Endothelial cell of umbilical vein (primary cell): ENCODE measurements at regions not wholly inside any gene's neighbourhood (a gene's known extent, or its start where the extent isn't known, plus 50 kb on each side); places are given as distances from the start of the nearest gene placed in this dataset.

Source experiments
- BruUV-seq: library from RNA; stranded (reverse); fragments of 400-500 nt; replicated peaks from 2 replicates; lab custom pipeline; 2021; lab: Mats Ljungman, UMichigan
- CTCF ChIA-PET: fragments of 300-600, 350-600 bp; sonication (Branson Sonifier 250); formaldehyde crosslinking; loops from one replicate; lab custom pipeline; 2021; ENCODE audit warnings: antibody characterized with exemption, inconsistent platforms; lab: Charles Lee
- POLR2A ChIA-PET: fragments of 300-600, 350-600 bp; sonication (Branson Sonifier 250); formaldehyde crosslinking; loops from one replicate; lab custom pipeline; 2021; ENCODE audit warnings: antibody characterized with exemption, inconsistent platforms; lab: Charles Lee
- DNase-seq: peaks from one replicate; pipeline ENCODE4 v3.0.0-alpha.2; 2011; ENCODE audit warnings: low read depth, low spot score
- FAIRE-seq: peaks from 2 replicates; lab custom pipeline; 2011; peaks lifted over from hg19 to GRCh38; lab: Jason Lieb, UNC
- H2AFZ ChIP-seq: 2 replicates; pipeline ENCODE4 v1.6.0; 2012; ENCODE audit warnings: low read depth, low read length, control low read depth, inconsistent platforms
- H3K27ac ChIP-seq: 2 replicates; pipeline ENCODE4 v1.5.1; 2011; ENCODE audit warnings: low read depth, mild to moderate bottlenecking, control low read depth, low read length, moderate library complexity; ENCODE audit not compliant: insufficient read depth
- H3K27me3 ChIP-seq, 2 experiments: 2 replicates each; pipeline versions ENCODE4 v1.6.0 to v1.6.1; 2011; ENCODE audit warnings: low read length in 2 of 2, mixed read lengths in 1 of 2; ENCODE audit not compliant: control insufficient read depth in 2 of 2, insufficient read depth in 2 of 2
- H3K36me3 ChIP-seq, 2 experiments: 2 replicates in 1 of 2; 3 replicates in 1 of 2; pipeline ENCODE4 v1.5.1; 2011; ENCODE audit warnings: low read length in 2 of 2, mild to moderate bottlenecking in 1 of 2, moderate library complexity in 1 of 2; ENCODE audit not compliant: control insufficient read depth in 2 of 2, insufficient read depth in 2 of 2; ENCODE audit errors: extremely low read depth in 1 of 2
- H3K4me1 ChIP-seq: 3 replicates; pipeline ENCODE4 v1.5.1; 2011; ENCODE audit warnings: mild to moderate bottlenecking, low read length; ENCODE audit not compliant: control insufficient read depth, insufficient read depth; ENCODE audit errors: extremely low read depth
- H3K4me2 ChIP-seq: 2 replicates; pipeline ENCODE4 v1.6.1; 2011; ENCODE audit warnings: low read length, control low read depth, mixed read lengths; ENCODE audit not compliant: insufficient read depth
- H3K4me3 ChIP-seq, 3 experiments: fragments of 200-600 bp in 1 of 3; sonication (generic), shearing (Covaris generic) in 1 of 3; replicated peaks in 1 of 3; 2 replicates each; pipeline ENCODE4 v1.5.1; 2011 to 2016; ENCODE audit warnings: control low read depth in 3 of 3, low read length in 3 of 3, mild to moderate bottlenecking in 2 of 3, inconsistent platforms in 1 of 3, low read depth in 1 of 3, moderate library complexity in 1 of 3; ENCODE audit not compliant: insufficient read depth in 1 of 3
- H3K79me2 ChIP-seq: 2 replicates; pipeline ENCODE4 v1.6.0; 2012; ENCODE audit warnings: low read length, inconsistent platforms; ENCODE audit not compliant: control insufficient read depth, insufficient read depth
- H3K9ac ChIP-seq: replicated peaks from 2 replicates; pipeline ENCODE3; 2011; ENCODE audit warnings: low read length, control low read depth; ENCODE audit not compliant: insufficient read depth; ENCODE audit errors: extremely low read depth
- H3K9me1 ChIP-seq: replicated peaks from 3 replicates; pipeline ENCODE4 v1.6.0; 2011; ENCODE audit warnings: mild to moderate bottlenecking, low read length; ENCODE audit not compliant: control insufficient read depth, insufficient read depth; ENCODE audit errors: extremely low read depth
- H3K9me3 ChIP-seq: replicated peaks from 2 replicates; pipeline ENCODE4 v1.5.1; 2012; ENCODE audit warnings: low read length, inconsistent platforms; ENCODE audit not compliant: control insufficient read depth, insufficient read depth
- H4K20me1 ChIP-seq: replicated peaks from 2 replicates; pipeline ENCODE3; 2011; ENCODE audit warnings: mild to moderate bottlenecking, low read length; ENCODE audit not compliant: control insufficient read depth, insufficient read depth; ENCODE audit errors: extremely low read depth
- CTCF ChIP-seq, 2 donors: IDR thresholded peaks; 1 replicate in 1 of 2; 2 replicates in 1 of 2; pipeline ENCODE4 v1.5.1; 2011; ENCODE audit warnings: low read length in 2 of 2, mild to moderate bottlenecking in 2 of 2, moderate library complexity in 2 of 2, control low read depth in 1 of 2, inconsistent platforms in 1 of 2, low read depth in 1 of 2; ENCODE audit not compliant: insufficient read depth in 1 of 2; ENCODE audit errors: extremely low read depth in 1 of 2
- EZH2 ChIP-seq: IDR thresholded peaks from 2 replicates; pipeline ENCODE4 v1.6.1; 2012; ENCODE audit warnings: borderline replicate concordance, low read depth, mild to moderate bottlenecking, moderate library complexity, low read length, inconsistent platforms; ENCODE audit not compliant: severe bottlenecking
- FOS ChIP-seq: IDR thresholded peaks from 2 replicates; pipeline ENCODE4 v1.6.1; 2011; ENCODE audit warnings: mild to moderate bottlenecking, low read length, moderate library complexity, borderline replicate concordance; ENCODE audit not compliant: insufficient read depth
- GATA2 ChIP-seq: IDR thresholded peaks from 2 replicates; pipeline ENCODE4 v1.7.0; 2011; ENCODE audit warnings: low read depth, mild to moderate bottlenecking, moderate library complexity, mixed read lengths, low read length; ENCODE audit not compliant: insufficient read length, insufficient read depth
- JUN ChIP-seq: IDR thresholded peaks from 2 replicates; pipeline ENCODE4 v1.6.1; 2011; ENCODE audit warnings: borderline replicate concordance, low read depth; ENCODE audit not compliant: insufficient read length, insufficient read depth
- MYC ChIP-seq: IDR thresholded peaks from one replicate; pipeline ENCODE4 v1.6.1; 2011; ENCODE audit warnings: mild to moderate bottlenecking, low read depth, low read length
- POLR2A ChIP-seq: IDR thresholded peaks from 2 replicates; pipeline ENCODE4 v1.6.1; 2012; ENCODE audit warnings: low read depth, mild to moderate bottlenecking, control low read depth, low read length
- POLR2AphosphoS5 ChIP-seq: IDR thresholded peaks from 2 replicates; pipeline ENCODE4 v1.6.1; 2012; ENCODE audit warnings: low read depth, mild to moderate bottlenecking, control low read depth, low read length, moderate library complexity; ENCODE audit not compliant: insufficient read depth
- dilution Hi-C: fragments of 300-500 bp; cut with MboI; formaldehyde crosslinking; loops from one replicate; pipeline ENCODE4 v1.15.0; 2019; ENCODE audit warnings: low sequenced_read_pairs; ENCODE audit not compliant: extremely low pct_ligation_motif_present
- intact Hi-C: fragments of 100-400 bp; cut with micrococcal nuclease; formaldehyde crosslinking; loops from one replicate; pipeline ENCODE4 v1.10.0; 2022
- TF ChIP-seq, protein P1 (sequence below): IDR thresholded peaks from 2 replicates; pipeline ENCODE4 v1.6.1; 2011; ENCODE audit not compliant: insufficient read depth, insufficient read length

GRCh38 chr1:55300975-55301374 is 85.8 kb upstream of the USP24 start:
- H3K36me3 ChIP-seq, result no peaks in the 10 kb centered on the region
- BruUV-seq, result no TSS peak
- H3K79me2 ChIP-seq, result no peaks in the 10 kb centered on the region
- TF ChIP-seq POLR2A (no peak), POLR2AphosphoS5 (no peak), FOS (no peak), MYC (no peak), EZH2 (no peak), JUN (no peak), CTCF (IDR thresholded peaks at IDR 0.05; ENCODE audit: extremely low read depth in 1 of 2, insufficient read depth in 1 of 2, low read depth in 1 of 2, low read length in 2 of 2) (no peak), GATA2 (no peak)
- TF ChIP-seq, protein P1, sequence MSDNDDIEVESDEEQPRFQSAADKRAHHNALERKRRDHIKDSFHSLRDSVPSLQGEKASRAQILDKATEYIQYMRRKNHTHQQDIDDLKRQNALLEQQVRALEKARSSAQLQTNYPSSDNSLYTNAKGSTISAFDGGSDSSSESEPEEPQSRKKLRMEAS, result no peak
- POLR2A ChIA-PET, result no interaction called here
- no peak overlapping the region for H3K4me2 ChIP-seq
- FAIRE-seq (no peak), DNase-seq (no peak)
- H3K9me3 ChIP-seq, result no peaks in the 10 kb centered on the region
- H3K27me3 ChIP-seq, result no peaks in the 10 kb centered on the region
- dilution Hi-C loops (no loop called here), intact Hi-C loops (no loop called here)
- no peaks in the 10 kb centered on the region for H4K20me1 ChIP-seq
- no peak overlapping the region for H2AFZ ChIP-seq
- CTCF ChIA-PET, result interaction anchor here (1.7 to 2.5 kb wide), 2 partner anchors 10 to 37 kb away, joined by 3 to 11 read pairs; no protein-coding TSS in a partner anchor
- no peaks in the 10 kb centered on the region for H3K4me1 ChIP-seq
- H3K9ac ChIP-seq, result no peak overlapping the region
- H3K4me3 ChIP-seq, result no peak overlapping the region
- H3K27ac ChIP-seq, result no peak overlapping the region
- no peaks in the 10 kb centered on the region for H3K9me1 ChIP-seq
